ENCODE measurements at regions not wholly inside any gene's neighbourhood (a gene's known extent, or its start where the extent isn't known, plus 50 kb on each side); places are given as distances from the start of the nearest gene placed in this dataset.

DNA sequence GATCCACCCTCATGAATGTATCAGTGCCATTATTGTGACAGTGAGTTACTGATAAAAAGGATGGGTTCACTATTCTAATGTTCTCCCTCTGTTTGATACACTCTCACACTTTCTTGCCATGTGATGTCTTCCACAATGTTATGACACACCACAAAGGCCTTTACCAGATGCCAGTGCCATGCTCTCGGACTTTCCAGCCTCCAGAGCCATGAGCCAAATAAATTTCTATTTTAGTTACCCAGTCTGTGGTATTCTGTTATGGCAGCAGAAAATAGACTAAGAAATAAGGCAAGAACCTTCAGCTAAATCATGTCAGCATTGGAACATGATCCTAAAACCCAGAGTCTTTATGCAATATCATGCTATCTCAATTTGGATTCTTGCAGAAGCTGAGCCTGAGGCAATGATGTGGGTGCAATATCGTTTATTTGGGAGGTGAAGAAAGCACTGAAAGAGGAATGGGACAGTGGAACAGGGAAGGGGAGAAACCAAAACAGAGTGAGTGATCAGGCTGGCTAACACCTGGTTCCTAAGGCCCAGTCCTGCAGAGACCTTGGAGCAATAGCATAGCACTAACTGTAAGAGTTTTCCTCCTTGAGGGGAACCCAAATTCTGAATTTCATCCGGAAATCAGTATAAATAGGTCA lies 130.4 kb upstream of the LRFN2 start:
- BruUV-seq (replicated peaks), result no TSS peak
- no peak overlapping the region for H3K4me2 ChIP-seq (ENCODE audit: low read length)
- H3K9me3 ChIP-seq (ENCODE audit: control insufficient read depth in 1 of 2, insufficient read depth in 1 of 2, low read depth in 1 of 2, low read length in 2 of 2), result no peaks in the 10 kb centered on the region
- no peaks in the 10 kb centered on the region for H3K36me3 ChIP-seq (ENCODE audit: control insufficient read depth in 1 of 2, insufficient read depth in 2 of 2, low read length in 2 of 2)
- no peaks in the 10 kb centered on the region for H3K4me1 ChIP-seq (ENCODE audit: control insufficient read depth in 1 of 2, insufficient read depth in 2 of 2, low read length in 2 of 2)
- CTCF ChIA-PET, result no interaction called here
- H2AFZ ChIP-seq (ENCODE audit: low read depth, low read length, poor library complexity, severe bottlenecking), result no peak overlapping the region
- no peak overlapping the region for H3K9ac ChIP-seq (ENCODE audit: low read length)
- no peaks in the 10 kb centered on the region for H3K79me2 ChIP-seq (ENCODE audit: insufficient read depth, low read length)
- ATAC-seq (no peak), DNase-seq (ENCODE audit: low read depth, low spot score) (no peak)
- RAD21 ChIA-PET (ENCODE audit: low non-redundant PET in 1 of 2, low total read pairs in 2 of 2, uncharacterized antibody in 2 of 2, unreplicated experiment in 2 of 2), result no interaction called here
- H3K9me2 ChIP-seq (ENCODE audit: insufficient read depth), result no peaks in the 10 kb centered on the region
- H3K4me3 ChIP-seq (replicated peaks in 1 of 2; ENCODE audit: low read depth in 1 of 2, low read length in 2 of 2), result no peak overlapping the region
- H4K20me1 ChIP-seq (ENCODE audit: insufficient read depth), result no peaks in the 10 kb centered on the region
- POLR2A ChIA-PET, result no interaction called here
- H3K27me3 ChIP-seq (ENCODE audit: insufficient read depth, low read length), result peaks cover under 1% of the 10 kb centered on the region; the same call in 1 of the 2 replicates
- intact Hi-C loops (cut with micrococcal nuclease), result no loop called here
- TF ChIP-seq ZNF274 (IDR thresholded peaks at IDR 0.05; ENCODE audit: low read depth, low read length) (no peak), ZFX (IDR thresholded peaks at IDR 0.05) (no peak), EZH2phosphoT487 (IDR thresholded peaks at IDR 0.05; ENCODE audit: borderline replicate concordance) (no peak), JUND (IDR thresholded peaks at IDR 0.05) (no peak), TCF7L2 (IDR thresholded peaks at IDR 0.05; ENCODE audit: borderline replicate concordance, extremely low read depth, insufficient read depth, insufficient read length) (no peak), POLR2A (IDR thresholded peaks at IDR 0.05; ENCODE audit: borderline replicate concordance, extremely low read depth, insufficient read depth, insufficient read length) (no peak), FOSL1 (IDR thresholded peaks at IDR 0.05; ENCODE audit: low read depth) (no peak), RAD21 (IDR thresholded peaks at IDR 0.05; ENCODE audit: low read depth) (no peak), SRF (IDR thresholded peaks at IDR 0.05; ENCODE audit: low read depth) (no peak), SIN3A (IDR thresholded peaks at IDR 0.05; ENCODE audit: low read depth) (no peak), YY1 (IDR thresholded peaks at IDR 0.05; ENCODE audit: extremely low read depth, insufficient replicate concordance, low read depth, low read length) (no peak), EZH2 (IDR thresholded peaks at IDR 0.05) (no peak), ELF1 (IDR thresholded peaks at IDR 0.05; ENCODE audit: borderline replicate concordance, low read depth) (no peak)
- TF ChIP-seq, protein P1, sequence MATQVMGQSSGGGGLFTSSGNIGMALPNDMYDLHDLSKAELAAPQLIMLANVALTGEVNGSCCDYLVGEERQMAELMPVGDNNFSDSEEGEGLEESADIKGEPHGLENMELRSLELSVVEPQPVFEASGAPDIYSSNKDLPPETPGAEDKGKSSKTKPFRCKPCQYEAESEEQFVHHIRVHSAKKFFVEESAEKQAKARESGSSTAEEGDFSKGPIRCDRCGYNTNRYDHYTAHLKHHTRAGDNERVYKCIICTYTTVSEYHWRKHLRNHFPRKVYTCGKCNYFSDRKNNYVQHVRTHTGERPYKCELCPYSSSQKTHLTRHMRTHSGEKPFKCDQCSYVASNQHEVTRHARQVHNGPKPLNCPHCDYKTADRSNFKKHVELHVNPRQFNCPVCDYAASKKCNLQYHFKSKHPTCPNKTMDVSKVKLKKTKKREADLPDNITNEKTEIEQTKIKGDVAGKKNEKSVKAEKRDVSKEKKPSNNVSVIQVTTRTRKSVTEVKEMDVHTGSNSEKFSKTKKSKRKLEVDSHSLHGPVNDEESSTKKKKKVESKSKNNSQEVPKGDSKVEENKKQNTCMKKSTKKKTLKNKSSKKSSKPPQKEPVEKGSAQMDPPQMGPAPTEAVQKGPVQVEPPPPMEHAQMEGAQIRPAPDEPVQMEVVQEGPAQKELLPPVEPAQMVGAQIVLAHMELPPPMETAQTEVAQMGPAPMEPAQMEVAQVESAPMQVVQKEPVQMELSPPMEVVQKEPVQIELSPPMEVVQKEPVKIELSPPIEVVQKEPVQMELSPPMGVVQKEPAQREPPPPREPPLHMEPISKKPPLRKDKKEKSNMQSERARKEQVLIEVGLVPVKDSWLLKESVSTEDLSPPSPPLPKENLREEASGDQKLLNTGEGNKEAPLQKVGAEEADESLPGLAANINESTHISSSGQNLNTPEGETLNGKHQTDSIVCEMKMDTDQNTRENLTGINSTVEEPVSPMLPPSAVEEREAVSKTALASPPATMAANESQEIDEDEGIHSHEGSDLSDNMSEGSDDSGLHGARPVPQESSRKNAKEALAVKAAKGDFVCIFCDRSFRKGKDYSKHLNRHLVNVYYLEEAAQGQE (IDR thresholded peaks at IDR 0.05; ENCODE audit: low read depth), result no peak
- no peak overlapping the region for H3K27ac ChIP-seq (ENCODE audit: low read depth, low read length)

All from HCT116 (cell line).